ENCODE measurements at regions not wholly inside any gene's neighbourhood (a gene's known extent, or its start where the extent isn't known, plus 50 kb on each side); places are given as distances from the start of the nearest gene placed in this dataset.
A peak's percentile ranks its signal among the peaks of the same experiment; 100 is the strongest.

DNA sequence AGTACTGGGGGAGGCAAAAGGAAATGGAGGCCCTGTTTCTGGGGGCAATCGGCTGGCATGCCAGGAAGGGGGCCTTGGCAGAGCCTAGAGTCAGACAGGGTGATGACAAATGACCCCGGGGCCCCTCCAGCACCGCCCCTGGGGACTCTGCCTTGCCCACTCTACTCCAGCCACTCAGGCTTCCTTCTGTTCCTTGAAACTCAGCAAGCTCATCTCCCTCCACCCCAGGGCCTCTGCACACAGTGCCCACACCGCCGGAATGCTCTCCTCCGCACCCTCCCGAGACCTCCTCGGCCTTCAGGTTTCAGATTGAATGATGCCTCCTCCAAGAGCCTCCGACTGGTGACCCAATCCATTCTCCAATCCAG, 122.5 kb upstream of the ZBTB40 start:
- H3K27me3 Mint-ChIP-seq (ENCODE audit: low read depth, poor library complexity) = peaks cover 75% of the 10 kb centered on the region
- H3K27ac Mint-ChIP-seq = no peak overlapping the region
- TF ChIP-seq, protein P1, sequence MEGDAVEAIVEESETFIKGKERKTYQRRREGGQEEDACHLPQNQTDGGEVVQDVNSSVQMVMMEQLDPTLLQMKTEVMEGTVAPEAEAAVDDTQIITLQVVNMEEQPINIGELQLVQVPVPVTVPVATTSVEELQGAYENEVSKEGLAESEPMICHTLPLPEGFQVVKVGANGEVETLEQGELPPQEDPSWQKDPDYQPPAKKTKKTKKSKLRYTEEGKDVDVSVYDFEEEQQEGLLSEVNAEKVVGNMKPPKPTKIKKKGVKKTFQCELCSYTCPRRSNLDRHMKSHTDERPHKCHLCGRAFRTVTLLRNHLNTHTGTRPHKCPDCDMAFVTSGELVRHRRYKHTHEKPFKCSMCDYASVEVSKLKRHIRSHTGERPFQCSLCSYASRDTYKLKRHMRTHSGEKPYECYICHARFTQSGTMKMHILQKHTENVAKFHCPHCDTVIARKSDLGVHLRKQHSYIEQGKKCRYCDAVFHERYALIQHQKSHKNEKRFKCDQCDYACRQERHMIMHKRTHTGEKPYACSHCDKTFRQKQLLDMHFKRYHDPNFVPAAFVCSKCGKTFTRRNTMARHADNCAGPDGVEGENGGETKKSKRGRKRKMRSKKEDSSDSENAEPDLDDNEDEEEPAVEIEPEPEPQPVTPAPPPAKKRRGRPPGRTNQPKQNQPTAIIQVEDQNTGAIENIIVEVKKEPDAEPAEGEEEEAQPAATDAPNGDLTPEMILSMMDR (IDR thresholded peaks at IDR 0.05) = no peak
- peaks cover 7% of the 10 kb centered on the region for H3K9me3 Mint-ChIP-seq
- no peak for DNase-seq
- no peak overlapping the region for H3K4me3 Mint-ChIP-seq
- H3K36me3 Mint-ChIP-seq (ENCODE audit: low read depth) = no peaks in the 10 kb centered on the region
- peaks cover 68% of the 10 kb centered on the region for H3K4me1 Mint-ChIP-seq

DNA sequence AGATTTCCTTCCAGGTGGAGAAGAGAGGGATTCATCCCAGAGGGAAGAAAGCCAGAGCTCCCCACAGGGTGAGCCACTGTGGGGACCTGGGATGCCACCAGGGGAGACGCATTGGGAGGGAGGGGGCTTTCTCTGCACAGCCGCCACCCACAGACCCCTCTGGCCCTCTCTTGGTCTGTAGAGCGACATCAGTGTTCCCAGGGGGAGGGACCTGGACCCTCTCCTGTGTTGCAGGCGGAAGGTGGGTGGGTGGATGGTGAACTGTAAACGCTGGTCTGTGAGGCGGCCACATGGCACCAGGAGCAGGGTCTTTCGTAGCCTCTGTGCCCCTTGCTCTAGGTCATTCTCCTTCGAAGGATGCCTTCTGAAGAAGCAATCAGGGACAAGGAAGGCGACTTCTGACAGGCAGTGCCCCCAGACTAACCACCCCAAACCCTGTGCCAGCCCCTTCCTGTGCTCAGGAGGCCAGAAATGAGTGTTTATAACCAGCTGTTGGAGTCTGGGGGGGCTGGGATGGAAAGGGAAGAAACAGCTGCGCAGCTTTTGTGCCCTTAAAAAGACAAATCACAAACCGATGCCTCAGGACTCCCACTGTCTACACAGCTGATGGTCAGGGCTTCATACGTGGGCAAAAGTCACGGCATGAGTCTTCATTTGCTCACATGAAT, 121.4 kb upstream of the ZBTB40 start:
- Mint-ChIP-seq H3K4me3 (no peak overlapping the region), H3K36me3 (ENCODE audit: low read depth) (no peaks in the 10 kb centered on the region), H3K9me3 (peaks cover 7% of the 10 kb centered on the region), H3K27me3 (ENCODE audit: low read depth, poor library complexity) (peaks cover 64% of the 10 kb centered on the region), H3K27ac (no peak overlapping the region), H3K4me1 (peaks cover 68% of the 10 kb centered on the region)
- TF ChIP-seq, protein P1 (IDR thresholded peaks at IDR 0.05) = no peak
- no peak for DNase-seq

DNA sequence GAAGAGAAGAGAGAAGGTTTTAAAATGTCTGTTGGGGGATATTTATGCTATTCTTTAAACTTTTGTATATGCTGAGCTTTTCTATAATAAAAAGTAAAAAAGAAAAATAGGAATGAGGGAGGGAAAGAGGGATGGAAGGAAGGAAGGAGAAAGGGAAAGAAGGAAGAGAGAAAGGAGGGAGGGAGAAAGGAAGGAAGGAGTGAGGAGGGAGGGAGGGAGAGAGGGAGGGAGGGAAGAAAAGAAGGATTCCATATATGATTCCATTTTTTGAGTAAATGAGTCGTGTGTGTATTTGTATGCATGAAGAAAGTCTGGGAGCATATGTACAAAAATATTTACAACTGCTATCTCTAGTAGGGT, 120.9 kb upstream of the ZBTB40 start:
- Mint-ChIP-seq H3K36me3 (ENCODE audit: low read depth) (no peaks in the 10 kb centered on the region), H3K27me3 (ENCODE audit: low read depth, poor library complexity) (peaks cover 58% of the 10 kb centered on the region), H3K4me1 (peaks cover 68% of the 10 kb centered on the region), H3K9me3 (peaks cover 7% of the 10 kb centered on the region), H3K27ac (no peak overlapping the region), H3K4me3 (no peak overlapping the region)
- no peak for DNase-seq
- TF ChIP-seq, protein P1 (IDR thresholded peaks at IDR 0.05) = no peak

DNA sequence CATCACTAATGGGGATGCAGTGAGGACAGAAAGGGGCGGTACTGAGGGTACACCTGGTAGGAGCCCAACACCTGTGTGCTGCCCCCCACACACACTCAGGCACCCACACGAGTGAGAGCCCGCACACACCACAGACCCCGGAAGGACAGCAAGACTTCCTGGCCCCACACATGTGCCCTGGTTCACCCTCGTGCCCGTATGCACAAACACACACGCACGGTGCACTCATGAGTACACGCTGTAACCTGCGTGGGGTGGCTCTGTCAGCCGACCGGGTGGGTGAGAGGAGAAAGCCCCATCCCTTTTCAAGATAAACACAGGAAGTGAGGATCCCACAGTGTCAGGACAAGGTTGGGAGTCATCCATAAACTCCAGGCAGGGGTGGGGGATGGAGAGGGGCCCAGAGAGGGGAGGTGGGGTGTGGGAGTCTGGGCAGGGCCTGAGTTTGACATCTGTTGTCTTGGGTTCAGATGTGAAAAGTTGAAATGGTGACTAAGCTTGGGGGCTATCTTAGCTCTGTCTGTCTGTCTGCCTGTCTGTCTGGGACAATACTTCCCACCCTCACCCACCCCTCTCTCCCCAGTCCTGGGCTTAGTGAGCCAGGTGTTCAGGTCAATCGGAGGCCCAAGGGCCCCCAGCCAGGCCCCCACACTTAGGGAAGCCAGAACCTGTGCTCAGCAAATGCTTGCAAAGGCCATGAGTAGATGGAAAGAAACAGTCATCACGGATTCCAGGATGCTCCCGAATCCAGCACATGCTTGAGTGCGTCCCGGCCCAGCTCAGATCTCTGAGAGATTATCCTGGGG, 119.8 kb upstream of the ZBTB40 start:
- Mint-ChIP-seq H3K27me3 (ENCODE audit: low read depth, poor library complexity) (peaks cover 49% of the 10 kb centered on the region), H3K4me1 (peaks cover 58% of the 10 kb centered on the region), H3K4me3 (peak overlapping the region; percentile 23), H3K9me3 (peaks cover 7% of the 10 kb centered on the region), H3K27ac (no peak overlapping the region), H3K36me3 (ENCODE audit: low read depth) (no peaks in the 10 kb centered on the region)
- TF ChIP-seq, protein P1 (IDR thresholded peaks at IDR 0.05) = no peak
- DNase-seq = no peak

DNA sequence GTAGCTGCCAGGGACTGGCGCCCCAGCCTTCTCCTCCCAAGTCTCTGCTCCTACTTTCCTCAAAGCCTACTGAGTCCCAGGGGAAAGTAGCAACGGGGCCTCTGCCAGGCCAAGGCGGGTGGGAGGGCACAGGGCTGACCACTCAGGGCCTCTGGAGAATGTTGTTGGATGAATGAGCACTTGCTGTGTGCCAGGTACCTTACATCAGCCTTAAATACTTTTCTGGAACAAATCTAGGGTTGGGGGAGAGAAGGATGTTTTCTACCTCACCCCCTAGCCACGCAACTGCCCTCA, 119.3 kb upstream of the ZBTB40 start:
- Mint-ChIP-seq H3K4me1 (peaks cover 56% of the 10 kb centered on the region), H3K36me3 (ENCODE audit: low read depth) (no peaks in the 10 kb centered on the region)
- TF ChIP-seq, protein P1 (IDR thresholded peaks at IDR 0.05) = no peak

More for the DNA sequence above, 119.3 kb upstream of the ZBTB40 start:
- Mint-ChIP-seq H3K9me3 (peaks cover 7% of the 10 kb centered on the region), H3K27me3 (ENCODE audit: low read depth, poor library complexity) (peaks cover 44% of the 10 kb centered on the region), H3K27ac (no peak overlapping the region), H3K4me3 (no peak overlapping the region)
- no peak for DNase-seq

Data from nephron progenitor cell (in vitro differentiated cells).